Liver (tissue), 8 donors: ENCODE measurements at regions not wholly inside any gene's neighbourhood (a gene's known extent, or its start where the extent isn't known, plus 50 kb on each side); places are given as distances from the start of the nearest gene placed in this dataset.

ENCODE experiments used
- DNase-seq: peaks from one replicate; pipeline ENCODE4 v3.0.0-alpha.2; 2017; ENCODE audit warnings: low spot score
- H3K27ac ChIP-seq, 2 donors: one replicate each; pipeline ENCODE4 v1.7.0; 2013; ENCODE audit warnings: inconsistent platforms in 2 of 2, low read length in 2 of 2, control low read depth in 1 of 2, low read depth in 1 of 2, mild to moderate bottlenecking in 1 of 2
- H3K27me3 ChIP-seq, 4 donors: one replicate each; pipeline versions ENCODE4 v1.6.1 to v1.7.0; 2013; ENCODE audit warnings: low read length in 3 of 4, inconsistent platforms in 1 of 4, mild to moderate bottlenecking in 1 of 4, moderate library complexity in 1 of 4; ENCODE audit not compliant: control insufficient read depth in 4 of 4, insufficient read depth in 4 of 4
- H3K36me3 ChIP-seq, 4 donors: one replicate each; pipeline versions ENCODE4 v1.6.1 to v1.7.0; 2013; ENCODE audit warnings: low read length in 3 of 4, mild to moderate bottlenecking in 3 of 4, low read depth in 1 of 4, moderate library complexity in 1 of 4; ENCODE audit not compliant: control insufficient read depth in 4 of 4, insufficient read depth in 3 of 4
- H3K4me1 ChIP-seq, 4 donors: one replicate each; pipeline versions ENCODE4 v1.6.1 to v1.7.0; 2013; ENCODE audit warnings: low read length in 3 of 4, mild to moderate bottlenecking in 3 of 4, moderate library complexity in 1 of 4; ENCODE audit not compliant: control insufficient read depth in 4 of 4, insufficient read depth in 4 of 4
- H3K4me3 ChIP-seq, 3 donors: one replicate each; pipeline versions ENCODE4 v1.6.1 to v1.7.0; 2013; ENCODE audit warnings: low read length in 3 of 3, control low read depth in 1 of 3, low read depth in 1 of 3, mild to moderate bottlenecking in 1 of 3
- H3K9ac ChIP-seq, 2 donors: one replicate each; pipeline ENCODE4 v1.7.0; 2013; ENCODE audit warnings: low read length in 2 of 2, mild to moderate bottlenecking in 2 of 2, moderate library complexity in 2 of 2, control low read depth in 1 of 2, low read depth in 1 of 2
- H3K9me3 ChIP-seq, 4 donors: one replicate each; pipeline versions ENCODE4 v1.6.1 to v1.7.0; 2013; ENCODE audit warnings: low read length in 3 of 4; ENCODE audit not compliant: control insufficient read depth in 4 of 4
- EGR1 ChIP-seq, 2 donors: IDR thresholded peaks; 2 replicates each; pipeline ENCODE4 v1.6.1; 2016 to 2018; ENCODE audit warnings: antibody characterized with exemption in 2 of 2, low read depth in 2 of 2
- FOXA1 ChIP-seq: IDR thresholded peaks from 2 replicates; pipeline ENCODE4 v1.6.1; 2016; ENCODE audit warnings: antibody characterized with exemption
- FOXA2 ChIP-seq: IDR thresholded peaks from 2 replicates; pipeline ENCODE4 v1.6.1; 2016; ENCODE audit warnings: antibody characterized with exemption
- GABPA ChIP-seq, 2 donors: IDR thresholded peaks in 1 of 2; conservative IDR thresholded peaks in 1 of 2; 2 replicates each; pipeline ENCODE4 v1.6.1; 2016; ENCODE audit warnings: antibody characterized with exemption in 2 of 2, mild to moderate bottlenecking in 1 of 2, moderate library complexity in 1 of 2
- HNF4G ChIP-seq: IDR thresholded peaks from 2 replicates; pipeline ENCODE4 v1.6.1; 2016; ENCODE audit warnings: antibody characterized with exemption
- NR2F2 ChIP-seq: IDR thresholded peaks from 2 replicates; pipeline ENCODE4 v1.6.1; 2016; ENCODE audit warnings: antibody characterized with exemption
- RAD21 ChIP-seq, 2 donors: IDR thresholded peaks; 2 replicates each; pipeline ENCODE4 v1.6.1; 2016; ENCODE audit warnings: antibody characterized with exemption in 2 of 2, mild to moderate bottlenecking in 2 of 2
- RXRA ChIP-seq, 2 donors: IDR thresholded peaks; 2 replicates each; pipeline ENCODE4 v1.6.1; 2017 to 2018; ENCODE audit warnings: antibody characterized with exemption in 2 of 2, mild to moderate bottlenecking in 1 of 2
- SP1 ChIP-seq: IDR thresholded peaks from 2 replicates; pipeline ENCODE4 v1.6.1; 2018; ENCODE audit warnings: antibody characterized with exemption, mild to moderate bottlenecking
- TAF1 ChIP-seq: conservative IDR thresholded peaks from 2 replicates; pipeline ENCODE4 v1.6.1; 2016; ENCODE audit warnings: antibody characterized with exemption, mild to moderate bottlenecking
- YY1 ChIP-seq: IDR thresholded peaks from 2 replicates; pipeline ENCODE4 v1.6.1; 2016; ENCODE audit warnings: antibody characterized with exemption, mild to moderate bottlenecking
- WGBS: extraction: QIAGEN DNeasy Blood & Tissue Kit; methylation state at CpG from one replicate; pipeline ENCODE4 v1.1.7; 2013; 5-methylcytosine and 5-hydroxymethylcytosine counted together
- TF ChIP-seq, protein P1 (sequence below): IDR thresholded peaks from 2 replicates; pipeline ENCODE4 v1.6.1; 2016; ENCODE audit warnings: antibody characterized with exemption
- TF ChIP-seq, protein P2 (sequence below): fragments of 150-350 bp; IDR thresholded peaks from 2 replicates; pipeline ENCODE4 v1.5.1; 2017; ENCODE audit warnings: improper control_type of control experiment, low read depth, low read length; ENCODE audit not compliant: missing input control
- donor health status: healthy.
- donor health status: healthy.
- donor health status: healthy.
- donor health status: healthy.
- donor health status: healthy.

DNA sequence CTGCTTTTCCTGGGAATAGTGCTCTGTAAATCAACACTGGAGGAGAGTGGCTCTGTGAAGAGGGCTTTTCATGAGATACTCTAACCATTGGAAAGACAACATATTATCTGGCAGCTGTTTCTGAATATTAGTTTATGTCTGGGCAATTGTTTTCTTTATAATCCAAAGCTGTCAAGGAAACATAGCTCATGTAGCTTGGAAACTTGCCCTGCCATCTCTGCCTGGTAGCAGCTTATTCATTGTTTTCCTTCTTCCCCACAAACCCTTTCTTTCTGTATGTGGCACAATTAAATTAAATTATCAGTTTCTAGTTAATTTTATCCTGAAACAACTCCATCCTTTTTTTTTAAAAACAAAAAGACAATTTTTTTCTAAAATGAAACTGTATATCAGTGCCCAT, 160.0 kb downstream of the EDEM1 start:
- Histone ChIP-seq H3K27ac (no peak overlapping the region), H3K9ac (no peak overlapping the region), H3K4me1 (no peaks in the 10 kb centered on the region), H3K4me3 (no peak overlapping the region), H3K9me3 (peaks cover 0 to 3% (median 0%) of the 10 kb centered on the region in 4 donors), H3K27me3 (no peaks in the 10 kb centered on the region), H3K36me3 (no peaks in the 10 kb centered on the region)
- no peak for DNase-seq
- TF ChIP-seq, protein P1, sequence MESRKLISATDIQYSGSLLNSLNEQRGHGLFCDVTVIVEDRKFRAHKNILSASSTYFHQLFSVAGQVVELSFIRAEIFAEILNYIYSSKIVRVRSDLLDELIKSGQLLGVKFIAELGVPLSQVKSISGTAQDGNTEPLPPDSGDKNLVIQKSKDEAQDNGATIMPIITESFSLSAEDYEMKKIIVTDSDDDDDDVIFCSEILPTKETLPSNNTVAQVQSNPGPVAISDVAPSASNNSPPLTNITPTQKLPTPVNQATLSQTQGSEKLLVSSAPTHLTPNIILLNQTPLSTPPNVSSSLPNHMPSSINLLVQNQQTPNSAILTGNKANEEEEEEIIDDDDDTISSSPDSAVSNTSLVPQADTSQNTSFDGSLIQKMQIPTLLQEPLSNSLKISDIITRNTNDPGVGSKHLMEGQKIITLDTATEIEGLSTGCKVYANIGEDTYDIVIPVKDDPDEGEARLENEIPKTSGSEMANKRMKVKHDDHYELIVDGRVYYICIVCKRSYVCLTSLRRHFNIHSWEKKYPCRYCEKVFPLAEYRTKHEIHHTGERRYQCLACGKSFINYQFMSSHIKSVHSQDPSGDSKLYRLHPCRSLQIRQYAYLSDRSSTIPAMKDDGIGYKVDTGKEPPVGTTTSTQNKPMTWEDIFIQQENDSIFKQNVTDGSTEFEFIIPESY, result no peak
- no peak for TF ChIP-seq FOXA2
- no peak for TF ChIP-seq HNF4G
- TF ChIP-seq FOXA1, result no peak
- no peak for TF ChIP-seq RAD21 (IDR thresholded peaks at IDR 0.05)
- TF ChIP-seq RXRA (IDR thresholded peaks at IDR 0.05), result no peak
- TF ChIP-seq NR2F2, result no peak
- no peak for TF ChIP-seq YY1
- no peak for TF ChIP-seq GABPA (IDR thresholded peaks at IDR 0.05 in 1 of 2, conservative IDR thresholded peaks at IDR 0.05 in 1 of 2)
- TF ChIP-seq SP1, result no peak
- TF ChIP-seq, protein P2, sequence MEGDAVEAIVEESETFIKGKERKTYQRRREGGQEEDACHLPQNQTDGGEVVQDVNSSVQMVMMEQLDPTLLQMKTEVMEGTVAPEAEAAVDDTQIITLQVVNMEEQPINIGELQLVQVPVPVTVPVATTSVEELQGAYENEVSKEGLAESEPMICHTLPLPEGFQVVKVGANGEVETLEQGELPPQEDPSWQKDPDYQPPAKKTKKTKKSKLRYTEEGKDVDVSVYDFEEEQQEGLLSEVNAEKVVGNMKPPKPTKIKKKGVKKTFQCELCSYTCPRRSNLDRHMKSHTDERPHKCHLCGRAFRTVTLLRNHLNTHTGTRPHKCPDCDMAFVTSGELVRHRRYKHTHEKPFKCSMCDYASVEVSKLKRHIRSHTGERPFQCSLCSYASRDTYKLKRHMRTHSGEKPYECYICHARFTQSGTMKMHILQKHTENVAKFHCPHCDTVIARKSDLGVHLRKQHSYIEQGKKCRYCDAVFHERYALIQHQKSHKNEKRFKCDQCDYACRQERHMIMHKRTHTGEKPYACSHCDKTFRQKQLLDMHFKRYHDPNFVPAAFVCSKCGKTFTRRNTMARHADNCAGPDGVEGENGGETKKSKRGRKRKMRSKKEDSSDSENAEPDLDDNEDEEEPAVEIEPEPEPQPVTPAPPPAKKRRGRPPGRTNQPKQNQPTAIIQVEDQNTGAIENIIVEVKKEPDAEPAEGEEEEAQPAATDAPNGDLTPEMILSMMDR, result no peak
- no peak for TF ChIP-seq EGR1 (IDR thresholded peaks at IDR 0.05; ENCODE audit: low read depth in 2 of 2)
- TF ChIP-seq TAF1, result no peak

DNA sequence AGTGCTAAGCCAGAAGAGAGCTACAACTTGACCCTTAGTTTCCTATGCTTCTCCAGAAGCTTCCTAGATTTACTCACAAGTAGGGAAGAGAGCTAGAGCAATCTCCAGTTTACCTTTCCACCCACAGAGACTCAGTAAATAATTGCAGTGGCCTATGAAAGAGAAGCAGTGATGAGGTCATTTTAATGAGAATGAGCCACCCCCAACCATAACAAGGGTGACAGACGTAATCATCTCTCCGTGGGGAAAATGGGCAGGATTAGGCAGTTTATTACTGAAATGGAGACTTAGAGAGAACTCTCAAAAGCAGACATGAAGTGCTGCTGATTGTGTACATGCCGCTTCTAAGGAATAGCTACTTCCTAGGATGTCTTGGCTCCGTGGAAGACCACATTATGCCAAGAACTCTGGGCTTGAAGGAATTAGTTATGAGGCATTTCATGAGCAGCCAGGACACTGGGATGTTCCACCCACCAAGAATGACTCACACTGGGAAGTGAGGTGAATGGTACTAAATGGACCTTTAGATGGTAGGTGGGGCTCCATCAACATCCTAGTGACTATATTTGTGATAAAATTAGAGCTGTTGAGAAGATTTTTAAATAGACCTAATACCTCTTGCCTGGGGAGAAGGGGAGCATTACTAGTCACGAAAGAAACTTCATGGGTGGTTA, 160.9 kb downstream of the EDEM1 start:
- WGBS, result 81% methylated on average over 5 of the region's 5 CpGs

More for the DNA sequence above, 160.9 kb downstream of the EDEM1 start:
- TF ChIP-seq, protein P2, result no peak
- TF ChIP-seq YY1, result no peak
- DNase-seq, result no peak
- H3K9ac ChIP-seq, result no peak overlapping the region
- H3K9me3 ChIP-seq, result peaks cover 0 to 3% (median 0%) of the 10 kb centered on the region in 4 donors
- H3K27ac ChIP-seq, result no peak overlapping the region
- H3K4me3 ChIP-seq, result no peak overlapping the region
- no peaks in the 10 kb centered on the region for H3K4me1 ChIP-seq
- H3K27me3 ChIP-seq, result no peaks in the 10 kb centered on the region
- H3K36me3 ChIP-seq, result no peaks in the 10 kb centered on the region
